ENCODE measurements at regions not wholly inside any gene's neighbourhood (a gene's known extent, or its start where the extent isn't known, plus 50 kb on each side); places are given as distances from the start of the nearest gene placed in this dataset.

GRCh38 chr10:120286280-120286679, 170.7 kb upstream of the PLPP4 start:
- no peak for DNase-seq

GRCh38 chr10:120300513-120300912, 156.5 kb upstream of the PLPP4 start:
- DNase-seq = no peak

DNA sequence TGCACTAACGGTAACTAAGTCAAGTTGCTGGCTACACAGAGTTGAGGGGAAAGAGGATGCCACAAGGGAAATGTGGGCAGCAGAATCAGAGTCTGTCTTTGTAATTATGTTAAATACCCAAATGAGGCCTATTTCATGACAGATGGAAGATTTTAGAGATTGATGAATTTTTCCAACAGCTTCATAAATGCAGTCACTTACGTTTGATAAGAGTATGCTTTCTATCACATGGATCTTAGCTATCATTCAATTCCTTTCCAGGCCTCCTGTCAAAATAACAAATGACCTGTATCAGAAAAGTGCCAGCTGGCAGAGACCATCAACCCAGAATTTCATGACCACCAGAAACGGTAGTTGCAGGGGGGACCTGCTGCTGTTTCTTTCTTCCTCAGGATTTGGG, 148.4 kb upstream of the PLPP4 start:
- no peak for DNase-seq

DNA sequence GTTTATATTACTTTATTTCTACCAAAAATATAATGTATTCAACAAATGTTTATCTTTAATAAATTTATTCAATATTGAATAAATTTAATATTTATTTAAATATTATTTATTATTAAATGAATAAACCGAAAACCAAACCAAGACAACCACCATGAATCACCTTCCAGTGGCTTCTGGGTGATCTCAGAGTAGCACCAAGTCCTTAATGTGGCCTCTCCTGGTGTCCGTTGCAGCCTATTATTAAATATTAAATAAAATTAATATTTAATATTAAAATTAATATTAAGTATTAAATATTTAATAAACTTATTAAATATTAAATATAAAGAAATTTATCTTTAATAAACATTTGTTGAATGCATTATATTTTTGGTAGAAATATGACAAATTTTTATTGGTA, 143.3 kb upstream of the PLPP4 start:
- no peak for DNase-seq

- DNase-seq = no peak
Observed at GRCh38 chr10:120314442-120314841, 142.6 kb upstream of the PLPP4 start.

DNA sequence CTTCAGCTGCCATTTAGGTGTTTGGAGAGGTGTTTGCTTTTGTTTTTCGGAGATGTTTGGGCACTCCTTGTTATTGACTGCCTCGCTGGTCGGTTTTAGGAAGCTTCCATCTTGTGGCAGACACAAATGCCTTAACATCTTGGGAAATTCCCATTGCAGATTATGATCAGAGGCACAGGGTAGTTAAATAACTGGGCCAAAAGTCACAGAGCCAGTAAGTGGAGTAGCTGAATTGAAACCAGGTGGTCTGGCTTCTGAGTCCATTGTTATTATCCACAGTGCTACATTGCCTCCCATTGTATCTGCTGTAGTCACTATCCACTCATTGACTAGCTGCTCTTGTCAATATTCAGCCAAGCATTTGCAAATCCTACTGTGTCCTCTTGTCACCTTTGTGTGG, 138.2 kb upstream of the PLPP4 start:
- DNase-seq = no peak

DNA sequence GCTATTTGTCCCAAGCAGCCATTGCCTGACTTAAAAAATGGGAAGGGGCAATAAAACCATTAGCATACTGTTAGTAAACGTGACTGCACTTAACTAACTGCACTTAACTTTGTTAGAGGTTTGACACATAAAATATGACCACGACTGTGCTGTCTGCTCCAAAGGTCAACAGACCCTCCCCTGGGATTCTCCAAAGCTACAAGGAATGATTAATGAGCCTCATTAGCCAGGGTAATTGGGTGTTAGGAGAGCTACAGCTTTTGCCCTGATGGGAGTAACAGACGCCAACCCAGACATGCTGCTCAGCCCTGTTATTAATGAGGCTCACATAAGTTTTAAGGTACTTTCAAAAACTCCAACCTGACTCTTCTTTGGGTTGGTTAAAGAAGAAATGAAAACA, 129.4 kb upstream of the PLPP4 start:
- no peak for DNase-seq

- no peak for DNase-seq
Observed at GRCh38 chr10:120328647-120329046, 128.4 kb upstream of the PLPP4 start.

DNA sequence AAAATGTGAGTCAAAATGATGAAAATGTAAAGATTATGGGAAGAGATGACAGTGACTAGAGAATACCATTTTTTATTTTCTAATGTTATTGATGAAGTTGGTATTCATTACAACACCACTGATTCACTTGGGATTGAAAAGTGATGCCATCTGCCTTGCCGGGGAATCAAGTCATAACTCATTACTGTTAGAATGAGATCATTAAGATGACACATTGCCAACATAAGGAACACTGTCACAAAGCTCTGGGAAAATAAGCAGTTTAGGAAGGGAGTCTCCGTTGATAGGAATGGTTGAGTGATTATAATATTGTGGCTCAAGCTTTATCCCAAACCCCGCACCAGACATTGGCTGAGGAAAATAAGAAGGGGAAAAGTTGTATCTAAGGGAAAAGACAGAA, 121.5 kb upstream of the PLPP4 start:
- DNase-seq = no peak

GRCh38 chr10:120336306-120336910, 120.6 kb upstream of the PLPP4 start:
- no peak for DNase-seq

DNA sequence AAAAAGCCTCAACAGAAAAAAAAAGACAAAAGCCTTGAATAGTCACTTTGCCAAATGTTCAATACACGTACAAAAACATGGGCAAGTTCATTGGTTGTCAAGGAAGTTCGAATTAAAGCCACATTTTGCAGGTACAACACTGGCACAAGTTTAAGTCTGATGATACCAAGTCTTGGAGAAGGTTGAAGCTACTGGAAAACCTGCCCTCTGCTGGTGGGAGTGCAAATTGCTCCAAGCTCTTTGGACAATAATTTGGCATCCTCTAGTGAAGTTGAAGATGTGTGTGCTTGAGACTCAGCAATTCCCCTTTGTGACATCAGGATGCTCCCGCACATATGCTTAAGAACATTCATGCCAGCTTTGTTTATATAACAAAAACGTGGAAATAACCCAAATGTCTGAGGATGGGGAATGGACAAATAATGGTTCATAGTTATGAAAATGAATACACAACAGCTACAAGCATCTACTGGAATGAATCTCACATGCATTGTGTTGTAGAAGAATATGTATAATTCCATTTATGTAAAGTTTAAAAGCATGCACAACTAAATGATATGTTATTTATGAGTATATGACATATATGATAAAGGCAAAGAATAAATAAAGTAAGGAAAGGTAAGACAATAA, 120.0 kb upstream of the PLPP4 start:
- DNase-seq = peak; percentile 54 to 78 (median 70)

DNA sequence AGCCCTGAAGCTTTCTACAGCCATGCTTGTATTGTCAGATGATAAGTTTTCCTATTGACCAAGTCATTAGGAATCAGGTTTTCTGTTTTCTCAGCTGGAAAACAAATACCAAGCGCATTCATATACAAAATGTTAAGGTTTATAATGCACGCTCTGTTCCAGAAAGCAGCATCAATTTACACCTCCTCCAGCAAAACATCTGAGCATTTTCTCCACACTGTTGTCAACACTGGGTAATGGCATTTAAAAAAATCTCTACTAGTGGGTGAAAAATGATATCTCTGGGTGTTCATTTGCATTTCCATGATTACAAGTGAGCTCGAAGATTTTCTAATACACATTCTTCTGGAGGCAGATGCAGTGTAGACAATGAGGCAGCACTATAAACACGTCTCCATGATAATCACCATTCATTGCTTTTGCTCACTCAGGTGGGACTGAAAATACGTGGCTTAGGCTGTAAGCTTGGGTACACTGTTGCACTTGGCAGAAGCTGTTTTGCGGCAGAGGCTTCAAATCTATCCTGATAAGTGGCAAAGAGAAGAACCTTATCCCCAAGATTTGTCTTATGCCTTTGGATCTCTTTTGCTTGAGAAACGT, 114.8 kb upstream of the PLPP4 start:
- DNase-seq = no peak

DNA sequence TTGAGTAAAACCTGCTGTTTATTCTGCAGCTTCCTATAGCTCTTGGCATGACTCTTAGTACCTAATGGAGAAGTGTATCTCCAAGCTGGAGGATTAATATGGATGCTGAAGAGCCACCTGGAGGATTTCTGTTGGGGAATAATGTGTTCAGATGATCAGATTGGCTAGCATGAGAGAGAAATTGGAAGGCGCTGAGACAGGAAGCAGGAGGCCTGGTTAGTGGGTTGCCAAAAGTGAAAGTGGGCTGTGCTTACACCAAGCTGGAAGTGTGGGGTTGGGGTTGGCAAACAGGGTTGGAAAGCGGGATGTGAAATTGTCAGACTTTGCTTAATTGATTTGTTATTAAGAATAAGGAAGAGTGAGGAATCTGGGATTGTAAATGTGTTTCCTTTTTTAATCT, 111.8 kb upstream of the PLPP4 start:
- DNase-seq = no peak

- no peak for DNase-seq
Observed at GRCh38 chr10:120347644-120348043, 109.4 kb upstream of the PLPP4 start.

GRCh38 chr10:120349069-120349468, 108.0 kb upstream of the PLPP4 start:
- DNase-seq = no peak

DNA sequence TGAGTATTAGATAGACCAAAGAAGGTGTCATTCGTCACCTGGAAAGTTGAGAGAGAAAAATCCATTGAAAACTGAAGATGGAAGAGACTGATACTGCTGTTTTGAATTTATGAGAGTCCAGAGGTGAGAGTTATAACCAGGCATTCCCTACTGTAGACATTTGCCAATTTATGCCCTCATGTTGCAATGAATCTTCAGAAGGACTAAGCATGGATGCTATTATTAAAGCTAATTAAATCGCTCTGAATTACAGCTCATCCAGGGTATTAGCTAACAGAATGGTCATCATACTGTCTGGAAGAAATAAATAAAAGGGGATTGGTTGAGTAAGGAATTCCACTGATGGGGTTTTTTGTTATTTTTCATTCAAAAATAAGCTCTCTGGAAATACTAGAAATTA, 101.6 kb upstream of the PLPP4 start:
- no peak for DNase-seq

- no peak for DNase-seq
Observed at GRCh38 chr10:120360571-120360970, 96.5 kb upstream of the PLPP4 start.

DNA sequence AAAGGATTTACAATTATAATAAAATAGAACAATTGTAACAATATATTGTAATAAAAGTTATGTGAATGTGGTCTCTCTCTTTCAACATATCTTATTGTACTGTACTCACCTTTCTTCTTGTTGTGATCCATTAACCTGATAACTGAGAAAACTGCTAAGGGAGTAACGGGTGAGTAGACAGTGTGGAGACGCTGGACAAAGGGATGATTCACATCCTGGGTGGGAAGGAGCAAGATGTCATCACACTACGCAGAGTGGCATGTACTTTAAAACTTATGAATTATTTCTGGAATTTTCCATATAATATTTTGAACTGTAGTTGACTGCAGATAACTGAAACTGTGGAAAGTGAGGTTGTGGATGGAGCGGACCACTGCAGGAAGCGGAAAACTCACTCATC, 91.2 kb upstream of the PLPP4 start:
- no peak for DNase-seq

- no peak for DNase-seq
Observed at GRCh38 chr10:120367341-120367740, 89.7 kb upstream of the PLPP4 start.

DNA sequence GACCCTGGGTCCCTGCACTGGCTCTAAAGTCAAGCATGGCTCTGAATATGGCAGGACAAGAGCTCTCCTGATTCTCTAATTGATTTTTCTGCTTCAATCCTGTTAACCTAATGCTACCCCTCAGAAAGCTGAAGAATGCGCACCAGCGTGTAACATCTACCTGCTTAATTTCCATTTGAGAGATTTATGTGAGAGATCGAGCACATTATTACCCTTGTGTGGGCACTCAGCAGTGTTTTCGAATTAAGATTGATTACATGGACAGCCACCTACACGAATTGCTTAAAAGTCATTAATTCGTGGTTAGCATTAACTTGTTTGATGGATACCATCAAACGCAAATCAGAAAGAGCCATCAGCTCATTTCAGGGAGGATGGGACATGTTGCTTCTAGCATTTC, 88.7 kb upstream of the PLPP4 start:
- no peak for DNase-seq

- no peak for DNase-seq
Observed at GRCh38 chr10:120368927-120369326, 88.1 kb upstream of the PLPP4 start.

- DNase-seq = no peak
Observed at GRCh38 chr10:120369856-120370276, 87.2 kb upstream of the PLPP4 start.

- DNase-seq = no peak
Observed at GRCh38 chr10:120371856-120372255, 85.2 kb upstream of the PLPP4 start.

- DNase-seq = no peak
Observed at GRCh38 chr10:120372917-120373316, 84.1 kb upstream of the PLPP4 start.

DNA sequence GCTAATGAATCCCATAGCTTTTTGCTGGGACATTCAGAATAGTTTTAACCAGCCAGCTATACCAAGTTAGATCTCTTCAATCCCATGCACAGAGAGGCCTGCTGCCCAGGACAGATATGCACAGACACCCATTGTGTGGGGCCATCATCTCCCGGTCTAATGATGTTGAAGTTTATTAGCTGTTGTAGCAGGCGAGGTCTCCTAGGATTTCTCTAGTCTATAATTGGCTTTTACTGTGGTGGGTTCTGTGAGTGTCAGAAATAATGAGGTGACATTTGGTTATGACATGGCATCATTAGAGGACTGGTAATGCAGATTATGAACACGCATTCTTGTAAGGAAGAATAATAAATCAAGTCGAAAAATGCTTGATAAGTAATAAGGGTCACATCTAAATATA, 81.4 kb upstream of the PLPP4 start:
- no peak for DNase-seq
